Right atrium auricular region (tissue), 2 donors: ENCODE measurements at regions not wholly inside any gene's neighbourhood (a gene's known extent, or its start where the extent isn't known, plus 50 kb on each side); places are given as distances from the start of the nearest gene placed in this dataset.

Experiments used
- DNase-seq: peaks from one replicate; pipeline ENCODE4 v3.0.0-alpha.2; 2019; ENCODE audit warnings: low spot score
- H3K27ac ChIP-seq, 2 donors: fragments of 200-600 bp; sonication (generic); 1 replicate in 1 of 2; 2 replicates in 1 of 2; pipeline ENCODE4 v1.5.1; 2016 to 2019
- H3K27me3 ChIP-seq, 2 donors: fragments of 200-600 bp; sonication (generic); one replicate each; pipeline versions ENCODE4 v1.5.1 to v1.6.0; 2017 to 2019
- H3K36me3 ChIP-seq: fragments of 200-600 bp; sonication (generic); one replicate; pipeline ENCODE4 v1.5.1; 2016
- H3K4me1 ChIP-seq, 2 donors: fragments of 200-600 bp; sonication (generic); one replicate each; pipeline versions ENCODE4 v1.5.1 to v1.6.0; 2017 to 2019
- H3K4me3 ChIP-seq, 2 donors: fragments of 200-600 bp; sonication (generic); 1 replicate in 1 of 2; 2 replicates in 1 of 2; pipeline ENCODE4 v1.5.1; 2017 to 2019; ENCODE audit warnings: mild to moderate bottlenecking in 1 of 2, moderate library complexity in 1 of 2
- H3K9me3 ChIP-seq, 2 donors: fragments of 200-600 bp; sonication (generic); one replicate each; pipeline ENCODE4 v1.5.1; 2019
- TF ChIP-seq, protein P1 (sequence below), 2 donors: fragments of 200-600 bp; sonication (generic); IDR thresholded peaks; one replicate each; pipeline ENCODE4 v1.5.1; 2019; ENCODE audit warnings: antibody characterized with exemption in 2 of 2

DNA sequence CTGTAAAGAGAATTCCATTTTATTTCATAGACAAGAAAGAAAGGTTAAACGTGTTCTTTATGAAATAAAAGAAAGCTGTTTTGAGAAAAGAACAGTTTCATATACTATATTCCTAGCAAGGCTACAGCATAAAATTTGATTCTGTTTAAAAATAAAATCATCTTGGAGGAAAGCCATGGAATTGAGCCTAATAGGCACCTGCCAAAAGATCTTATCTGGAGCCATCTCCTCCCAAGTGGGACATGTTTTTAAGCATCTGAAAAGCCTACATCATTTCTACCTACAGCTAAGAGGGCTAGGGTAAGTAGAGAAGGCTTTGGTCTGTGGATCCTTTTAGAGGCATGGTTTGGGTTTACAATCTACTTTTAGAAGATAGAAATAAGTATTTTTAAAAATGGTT, 89.3 kb downstream of the GAS1 start:
- Histone ChIP-seq H3K36me3 (no peaks in the 10 kb centered on the region), H3K9me3 (no peaks in the 10 kb centered on the region), H3K27me3 (no peaks in the 10 kb centered on the region), H3K27ac (no peak overlapping the region), H3K4me3 (no peak overlapping the region), H3K4me1 (no peaks in the 10 kb centered on the region)
- no peak for DNase-seq
- TF ChIP-seq, protein P1, sequence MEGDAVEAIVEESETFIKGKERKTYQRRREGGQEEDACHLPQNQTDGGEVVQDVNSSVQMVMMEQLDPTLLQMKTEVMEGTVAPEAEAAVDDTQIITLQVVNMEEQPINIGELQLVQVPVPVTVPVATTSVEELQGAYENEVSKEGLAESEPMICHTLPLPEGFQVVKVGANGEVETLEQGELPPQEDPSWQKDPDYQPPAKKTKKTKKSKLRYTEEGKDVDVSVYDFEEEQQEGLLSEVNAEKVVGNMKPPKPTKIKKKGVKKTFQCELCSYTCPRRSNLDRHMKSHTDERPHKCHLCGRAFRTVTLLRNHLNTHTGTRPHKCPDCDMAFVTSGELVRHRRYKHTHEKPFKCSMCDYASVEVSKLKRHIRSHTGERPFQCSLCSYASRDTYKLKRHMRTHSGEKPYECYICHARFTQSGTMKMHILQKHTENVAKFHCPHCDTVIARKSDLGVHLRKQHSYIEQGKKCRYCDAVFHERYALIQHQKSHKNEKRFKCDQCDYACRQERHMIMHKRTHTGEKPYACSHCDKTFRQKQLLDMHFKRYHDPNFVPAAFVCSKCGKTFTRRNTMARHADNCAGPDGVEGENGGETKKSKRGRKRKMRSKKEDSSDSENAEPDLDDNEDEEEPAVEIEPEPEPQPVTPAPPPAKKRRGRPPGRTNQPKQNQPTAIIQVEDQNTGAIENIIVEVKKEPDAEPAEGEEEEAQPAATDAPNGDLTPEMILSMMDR (IDR thresholded peaks at IDR 0.05) = no peak

DNA sequence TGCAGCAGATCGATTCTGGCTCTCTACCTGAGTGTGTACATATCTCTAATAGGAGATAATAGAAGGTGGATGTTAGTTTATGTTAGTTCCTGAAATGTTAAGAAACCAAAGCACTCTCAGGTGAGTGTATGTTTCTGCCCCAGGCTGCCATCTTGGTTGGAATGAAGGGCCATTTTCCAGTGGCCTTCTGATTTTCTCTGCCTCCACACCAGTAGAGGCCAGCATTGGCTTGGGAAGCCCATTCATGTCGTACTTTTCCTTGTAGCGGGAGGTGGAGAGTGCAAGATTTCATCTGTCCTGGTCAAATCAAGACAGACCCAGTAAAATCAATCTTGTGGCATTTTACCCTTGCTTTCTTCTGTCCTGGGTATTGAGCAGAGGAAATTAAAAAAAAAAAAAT, 91.0 kb downstream of the GAS1 start:
- no peak overlapping the region for H3K27ac ChIP-seq
- TF ChIP-seq, protein P1 (IDR thresholded peaks at IDR 0.05) = no peak
- no peaks in the 10 kb centered on the region for H3K36me3 ChIP-seq
- no peak overlapping the region for H3K4me3 ChIP-seq
- no peaks in the 10 kb centered on the region for H3K9me3 ChIP-seq
- H3K4me1 ChIP-seq = no peaks in the 10 kb centered on the region
- H3K27me3 ChIP-seq = no peaks in the 10 kb centered on the region
- no peak for DNase-seq

DNA sequence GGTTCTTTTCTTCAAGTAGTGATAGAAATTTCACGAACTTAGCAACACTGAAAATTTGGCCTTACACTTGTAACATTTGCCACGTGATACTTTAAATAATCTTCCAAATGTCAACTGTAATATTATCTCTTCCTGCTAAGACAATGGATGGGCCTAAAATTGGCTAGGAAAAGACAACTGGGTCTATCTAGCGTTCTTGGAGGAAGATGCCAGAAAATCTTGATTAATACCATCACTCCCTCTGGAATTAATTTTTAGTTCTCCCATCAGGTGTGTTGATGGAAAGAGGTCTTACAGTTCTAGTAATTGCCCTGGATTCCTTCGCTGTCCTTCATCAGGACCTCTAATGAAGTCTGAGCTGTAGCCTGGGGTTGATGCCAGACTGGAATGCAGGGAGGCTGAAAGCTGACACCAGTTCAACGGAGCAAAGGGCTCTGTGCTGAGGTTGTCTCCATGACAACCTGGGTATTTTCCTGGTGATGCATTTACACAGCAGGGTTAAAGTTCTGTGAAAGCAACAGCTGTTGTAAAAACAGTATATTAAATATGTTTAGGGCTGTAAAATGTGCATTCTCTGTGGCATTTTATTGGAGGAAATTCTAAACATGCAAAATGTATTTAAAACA, 92.3 kb downstream of the GAS1 start:
- Histone ChIP-seq H3K36me3 (no peaks in the 10 kb centered on the region), H3K27me3 (no peaks in the 10 kb centered on the region), H3K4me3 (no peak overlapping the region), H3K4me1 (no peaks in the 10 kb centered on the region), H3K9me3 (no peaks in the 10 kb centered on the region), H3K27ac (no peak overlapping the region)
- no peak for DNase-seq
- TF ChIP-seq, protein P1 (IDR thresholded peaks at IDR 0.05) = no peak

DNA sequence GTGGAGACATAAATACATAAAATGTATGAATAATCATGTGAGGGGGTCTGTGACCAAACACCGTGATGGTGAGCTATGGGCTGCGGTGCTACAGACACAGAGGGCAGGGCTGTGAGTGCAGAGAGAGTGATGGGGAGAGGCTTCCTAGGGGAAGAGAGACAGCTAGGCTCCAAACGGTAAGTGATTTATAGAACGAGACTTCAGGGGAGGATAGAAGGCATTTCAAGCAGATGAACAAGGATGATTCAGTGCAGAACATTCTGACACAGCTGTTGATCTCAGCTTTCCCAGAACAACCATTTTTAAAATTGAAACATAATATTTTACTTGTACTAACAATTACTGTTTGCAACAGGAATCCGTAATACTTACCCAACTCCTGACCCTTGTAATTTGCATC, 100.7 kb downstream of the GAS1 start:
- H3K27ac ChIP-seq = no peak overlapping the region
- H3K36me3 ChIP-seq = no peaks in the 10 kb centered on the region
- H3K27me3 ChIP-seq = no peaks in the 10 kb centered on the region
- no peaks in the 10 kb centered on the region for H3K4me1 ChIP-seq
- no peaks in the 10 kb centered on the region for H3K9me3 ChIP-seq
- no peak for DNase-seq
- H3K4me3 ChIP-seq = no peak overlapping the region
- TF ChIP-seq, protein P1 (IDR thresholded peaks at IDR 0.05) = no peak

DNA sequence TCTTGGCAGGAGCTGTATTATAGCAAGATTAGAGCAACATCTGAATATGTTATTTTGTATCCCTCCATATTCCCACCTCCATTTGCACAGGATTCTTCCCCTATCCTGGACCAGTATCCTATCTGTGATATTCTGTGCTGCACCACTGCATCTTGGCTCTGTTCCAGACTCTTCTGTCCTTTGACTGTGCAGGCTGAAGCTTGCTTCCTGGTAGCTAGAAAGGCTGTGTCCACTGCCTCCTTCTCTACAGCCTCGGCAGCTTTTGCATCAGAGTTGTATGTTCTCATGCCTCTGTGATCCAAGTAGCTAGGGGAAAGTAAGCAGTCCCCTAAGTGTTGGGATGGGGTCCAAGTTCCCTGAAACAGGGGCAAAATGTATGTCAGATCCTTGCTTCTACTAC, 104.1 kb downstream of the GAS1 start:
- Histone ChIP-seq H3K4me3 (no peak overlapping the region), H3K27ac (no peak overlapping the region), H3K36me3 (no peaks in the 10 kb centered on the region), H3K4me1 (no peaks in the 10 kb centered on the region), H3K9me3 (no peaks in the 10 kb centered on the region), H3K27me3 (no peaks in the 10 kb centered on the region)
- DNase-seq = no peak
- TF ChIP-seq, protein P1 (IDR thresholded peaks at IDR 0.05) = no peak

DNA sequence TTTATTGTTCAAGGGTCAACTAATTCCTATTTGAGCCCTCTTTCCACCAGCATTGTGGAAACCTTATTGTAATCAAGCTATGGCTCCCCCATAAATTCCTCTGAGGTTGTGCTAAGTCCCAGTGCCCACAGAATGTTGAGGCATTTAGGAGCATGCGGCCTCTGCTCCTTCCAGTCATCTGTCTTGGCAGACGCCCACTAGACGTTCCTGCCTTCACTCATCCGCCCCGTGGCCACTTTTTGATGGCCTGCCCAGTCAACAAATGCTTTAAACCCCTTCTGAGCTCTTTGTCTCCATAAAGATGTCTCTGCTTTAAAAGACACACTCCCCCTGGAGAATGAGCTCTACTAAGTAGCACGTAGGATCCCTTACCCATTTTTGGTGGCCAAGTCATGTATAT, 104.7 kb downstream of the GAS1 start:
- H3K36me3 ChIP-seq = no peaks in the 10 kb centered on the region
- TF ChIP-seq, protein P1 (IDR thresholded peaks at IDR 0.05) = no peak
- DNase-seq = no peak
- H3K4me1 ChIP-seq = no peaks in the 10 kb centered on the region
- no peaks in the 10 kb centered on the region for H3K9me3 ChIP-seq
- H3K27me3 ChIP-seq = no peaks in the 10 kb centered on the region
- no peak overlapping the region for H3K4me3 ChIP-seq
- no peak overlapping the region for H3K27ac ChIP-seq
